HG02840 (cell line): ENCODE measurements at regions not wholly inside any gene's neighbourhood (a gene's known extent, or its start where the extent isn't known, plus 50 kb on each side); places are given as distances from the start of the nearest gene placed in this dataset.

Source experiments
- ATAC-seq: cut with Tn5 transposase; IDR thresholded peaks from one replicate; pipeline ENCODE4 v1.9.1; 2021; ENCODE audit warnings: mild to moderate bottlenecking, moderate library complexity, moderate number of reproducible peaks; ENCODE audit not compliant: unreplicated experiment, low FRiP score

DNA sequence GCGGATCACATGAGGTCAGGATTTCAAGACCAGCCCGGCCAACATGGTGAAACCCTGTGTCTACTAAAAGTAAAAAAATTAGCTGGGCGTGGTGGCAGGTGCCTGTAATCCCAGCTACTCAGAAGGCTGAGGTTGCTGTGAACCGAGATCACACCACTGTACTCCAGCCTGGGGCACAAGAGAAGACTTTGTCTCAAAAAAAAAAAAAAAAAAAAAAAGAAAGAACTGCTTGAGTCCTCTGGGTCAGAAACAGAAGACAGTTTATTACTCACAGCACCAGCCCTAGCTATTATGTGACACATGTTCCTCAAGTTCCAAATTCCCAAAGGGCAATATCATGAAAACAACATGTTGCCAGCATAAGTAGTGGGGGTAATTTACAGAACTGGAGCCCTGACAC, 1014.1 kb upstream of the RAG2 start:
- ATAC-seq, result no peak

DNA sequence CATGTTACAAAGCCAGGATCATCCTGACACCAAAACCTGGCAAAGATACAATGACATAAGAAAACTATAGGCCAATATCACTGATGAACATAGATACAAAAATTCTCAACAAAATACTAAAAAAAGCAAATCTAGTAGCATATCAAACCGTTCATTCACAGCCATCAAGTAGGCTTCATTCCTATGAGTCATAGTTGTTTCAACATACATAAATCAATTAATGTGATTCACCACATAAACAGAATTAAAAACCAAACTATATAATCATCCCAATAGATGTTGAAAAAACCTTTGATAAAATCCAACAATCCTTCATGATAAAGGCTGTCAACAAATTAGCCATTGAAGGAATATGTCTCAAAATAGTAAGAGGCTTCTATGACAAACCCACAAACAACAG, 1007.2 kb upstream of the RAG2 start:
- ATAC-seq, result no peak

DNA sequence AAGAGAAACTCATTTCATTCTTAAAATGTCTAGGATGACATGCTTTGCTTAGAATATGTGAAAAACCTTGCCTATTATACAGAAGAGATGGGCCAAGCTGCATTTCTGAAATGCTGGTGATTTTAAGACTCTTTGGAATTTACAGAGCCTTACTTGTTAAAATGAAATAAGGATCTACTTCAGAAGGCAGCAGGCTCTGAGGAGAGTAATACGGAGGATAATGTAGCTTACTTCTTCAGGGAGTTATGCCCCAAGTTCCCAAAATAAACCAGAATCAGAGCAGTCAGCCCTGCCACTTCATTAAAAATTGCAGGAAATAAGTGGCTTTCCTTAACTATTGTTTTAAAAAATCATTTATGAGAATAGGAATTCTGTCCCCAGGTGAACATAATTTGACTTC, 1000.3 kb upstream of the RAG2 start:
- ATAC-seq, result no peak

DNA sequence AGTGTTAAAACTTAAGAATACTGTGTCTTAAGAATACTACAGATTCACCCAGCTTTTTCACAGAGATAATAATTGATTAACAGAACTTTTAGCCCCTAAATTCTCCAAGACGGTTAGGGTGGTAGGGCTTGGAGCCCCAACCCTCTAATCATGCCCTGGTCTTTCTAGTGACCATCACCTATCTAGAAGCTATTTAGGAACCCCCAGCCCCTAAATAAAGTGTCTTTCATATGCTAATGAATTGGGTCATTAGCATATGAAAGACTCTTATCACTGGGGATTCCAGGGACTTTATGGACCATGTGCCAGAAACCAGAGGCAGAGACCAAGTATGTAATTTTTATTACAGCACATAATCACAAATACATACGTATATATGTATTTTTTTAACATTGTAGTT, 999.7 kb upstream of the RAG2 start:
- ATAC-seq, result no peak

DNA sequence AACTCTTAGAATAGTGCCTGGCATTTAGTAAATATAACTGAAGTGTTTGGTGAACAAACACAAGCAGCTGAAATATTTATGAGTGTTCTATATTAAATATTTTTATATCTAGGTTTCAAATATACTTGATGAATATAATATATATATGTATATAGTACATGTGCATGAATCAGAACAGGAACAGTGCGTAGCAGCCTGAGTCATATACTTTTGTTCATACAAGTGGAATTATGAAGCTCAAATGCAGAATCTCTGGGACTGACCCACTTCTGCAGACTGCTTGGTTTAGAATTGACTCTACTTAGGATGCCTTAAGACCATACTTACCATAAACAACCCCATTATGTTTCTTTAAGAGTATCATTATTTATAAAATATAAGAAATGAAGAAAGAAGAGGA, 997.8 kb upstream of the RAG2 start:
- no peak for ATAC-seq

DNA sequence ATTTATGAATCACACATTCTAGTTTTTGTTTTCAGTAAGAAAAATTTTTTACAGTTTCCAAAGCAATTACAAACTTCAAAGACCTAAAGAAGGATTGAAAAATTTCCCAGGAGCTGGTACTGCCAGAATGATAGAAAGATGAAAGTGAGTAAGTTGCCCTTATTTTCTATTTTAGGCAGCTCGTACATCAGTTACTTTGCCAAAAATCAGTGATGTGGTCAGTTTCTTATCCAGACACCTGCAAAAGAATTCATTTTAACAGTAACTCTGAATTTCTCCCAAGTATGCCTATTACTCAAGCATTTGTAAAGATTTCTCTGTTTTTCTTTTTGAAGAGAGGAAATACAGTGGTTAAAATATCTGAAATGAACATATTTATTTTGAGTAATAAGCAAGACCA, 976.3 kb upstream of the RAG2 start:
- ATAC-seq, result no peak

DNA sequence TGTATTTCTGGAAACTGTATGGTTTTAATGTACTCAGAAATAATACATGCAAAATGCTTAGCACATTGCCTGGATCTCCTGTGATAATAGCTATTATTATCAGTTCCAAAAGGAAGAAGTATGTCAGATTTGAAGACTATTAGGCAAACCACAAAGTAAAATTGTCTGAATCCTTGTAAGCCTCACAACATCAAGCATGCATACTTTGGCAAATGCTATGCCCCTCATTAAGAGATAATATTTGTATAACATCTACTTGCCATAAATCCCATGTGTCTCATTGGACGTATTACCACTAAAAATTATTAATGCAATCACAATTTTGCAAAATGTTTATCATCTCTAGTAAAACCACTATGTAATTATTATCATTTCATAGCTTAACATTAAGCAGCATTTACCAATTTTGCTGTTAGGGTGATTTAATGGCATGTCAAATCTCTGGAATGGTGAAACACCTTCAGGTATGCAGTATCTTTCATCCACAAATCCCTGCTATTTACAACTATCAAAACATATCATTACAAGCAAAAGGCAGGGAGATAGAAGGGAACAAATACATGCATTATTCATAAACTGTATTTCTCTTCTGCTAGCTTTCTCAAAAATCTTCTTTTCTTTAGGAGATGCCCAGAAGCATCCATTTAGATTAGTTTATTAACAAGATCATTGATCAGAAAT, 974.6 kb upstream of the RAG2 start:
- no peak for ATAC-seq

DNA sequence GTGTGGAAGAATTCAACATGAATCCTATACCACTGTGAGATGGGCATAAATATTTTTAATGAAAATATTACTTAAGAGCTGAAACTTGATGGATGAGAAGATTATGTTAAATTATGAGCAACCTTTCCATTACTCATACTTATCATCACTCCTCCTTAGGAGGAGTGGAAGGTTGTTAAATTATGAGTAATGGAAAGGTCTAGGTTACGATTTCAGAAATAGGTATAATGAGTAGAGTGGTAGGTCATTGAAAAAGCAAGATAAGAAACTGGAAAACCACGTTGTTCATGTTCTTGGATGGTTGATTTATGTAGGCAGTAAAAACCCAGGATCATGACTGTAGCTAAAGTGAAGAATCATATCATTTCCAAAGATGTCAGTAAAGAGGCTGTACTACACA, 973.2 kb upstream of the RAG2 start:
- ATAC-seq, result no peak

DNA sequence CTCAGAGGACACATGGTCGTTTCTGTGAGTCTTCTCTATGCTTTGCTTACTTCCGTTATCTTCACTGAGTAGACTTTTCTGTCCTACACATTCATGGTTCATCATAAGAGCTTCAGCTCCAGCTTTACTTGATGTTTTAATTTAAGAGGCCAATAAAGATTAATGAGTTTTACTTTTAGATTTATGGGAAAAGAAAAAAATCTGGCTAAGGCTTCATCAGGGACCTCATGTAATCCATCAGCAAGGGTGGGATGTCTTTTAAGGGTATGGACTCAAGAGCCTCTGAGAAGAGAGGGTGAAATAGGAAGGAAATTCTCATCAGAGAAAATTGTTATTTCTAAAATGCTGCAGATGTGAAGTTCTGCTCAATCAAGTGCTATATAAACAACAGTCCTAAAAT, 963.0 kb upstream of the RAG2 start:
- ATAC-seq, result no peak

DNA sequence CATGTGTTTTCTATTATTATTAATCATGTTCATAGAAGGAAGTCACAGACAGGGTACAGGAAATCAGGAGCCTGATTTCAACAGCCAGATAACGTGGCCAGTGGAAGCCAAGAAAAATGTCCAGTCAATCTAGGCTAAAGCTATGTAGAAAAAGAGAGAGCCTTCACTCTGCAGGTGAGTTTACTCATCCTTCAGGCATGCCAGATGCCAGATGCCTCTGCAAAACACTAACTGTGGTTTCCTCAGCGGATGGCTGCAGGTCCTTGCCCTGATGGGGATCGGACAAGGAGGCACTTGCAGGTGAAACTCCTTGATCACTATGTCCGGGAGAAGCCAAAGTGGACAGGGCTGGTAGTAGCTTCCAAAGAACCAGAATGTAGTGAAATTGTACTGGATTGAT, 962.3 kb upstream of the RAG2 start:
- ATAC-seq, result no peak

DNA sequence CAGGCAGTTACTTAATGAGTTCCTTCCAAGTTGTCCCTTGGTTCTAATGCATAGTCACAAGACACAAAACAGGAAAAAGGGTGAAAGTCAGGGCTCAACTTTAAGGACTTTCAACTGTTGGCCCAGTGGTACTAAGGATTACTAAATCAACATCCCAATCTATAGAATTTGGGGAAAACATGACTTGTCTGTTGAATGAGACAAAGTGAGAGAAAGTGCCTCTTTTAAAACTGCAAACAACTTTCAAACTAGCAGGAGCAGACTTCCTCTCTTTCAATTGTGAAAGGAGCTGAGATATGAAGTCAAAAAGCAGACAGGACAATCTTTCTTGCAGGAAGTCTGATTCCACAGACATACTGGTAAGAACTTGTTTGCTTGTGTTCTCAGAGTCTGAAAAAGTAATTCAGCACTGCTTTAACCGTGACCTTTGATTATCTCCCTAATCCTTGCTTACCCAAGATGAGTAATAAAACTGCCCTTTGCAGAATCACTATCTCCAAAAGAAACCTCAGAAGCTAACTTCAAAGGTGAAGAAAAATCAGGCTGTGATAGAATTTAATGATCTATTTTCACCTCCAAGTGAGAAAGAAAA, 960.7 kb upstream of the RAG2 start:
- ATAC-seq, result no peak

DNA sequence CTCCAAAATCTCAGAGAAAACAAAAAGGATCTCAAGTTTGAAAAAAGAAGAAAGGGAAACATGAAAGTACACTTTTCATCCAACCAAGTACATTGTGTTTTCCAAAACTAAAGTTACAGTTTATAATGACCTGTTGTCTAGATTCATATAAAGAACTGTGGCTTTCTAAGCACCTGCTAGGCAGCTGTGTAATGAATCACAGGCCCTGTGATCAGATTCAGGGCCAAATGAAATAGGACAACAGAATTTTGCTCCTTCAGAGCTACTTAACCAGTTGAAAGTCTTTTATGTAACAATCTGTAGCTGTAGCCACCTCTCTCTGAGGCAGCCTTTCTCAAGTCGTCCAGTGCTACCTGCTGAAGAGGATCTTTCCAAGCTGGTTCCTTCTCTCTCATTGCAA, 960.0 kb upstream of the RAG2 start:
- no peak for ATAC-seq

DNA sequence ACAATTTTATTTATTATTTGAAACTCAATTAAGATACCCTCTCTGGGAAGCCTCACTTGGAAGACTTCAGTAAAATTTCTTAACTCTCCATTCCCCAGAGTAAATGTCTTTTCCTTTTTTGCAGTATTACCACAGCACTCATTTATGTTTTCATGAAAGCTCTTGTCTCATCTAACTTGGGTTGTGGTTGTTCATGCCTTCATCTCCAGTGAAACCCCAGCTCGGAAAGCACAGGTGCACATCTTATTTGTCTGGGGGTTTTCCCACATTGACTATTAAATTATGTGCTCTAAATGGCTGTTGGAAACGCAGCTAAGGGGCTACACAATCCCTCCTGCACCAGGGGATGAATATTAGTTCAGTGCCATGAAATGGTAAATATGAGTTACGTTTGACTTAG, 954.2 kb upstream of the RAG2 start:
- ATAC-seq, result no peak

DNA sequence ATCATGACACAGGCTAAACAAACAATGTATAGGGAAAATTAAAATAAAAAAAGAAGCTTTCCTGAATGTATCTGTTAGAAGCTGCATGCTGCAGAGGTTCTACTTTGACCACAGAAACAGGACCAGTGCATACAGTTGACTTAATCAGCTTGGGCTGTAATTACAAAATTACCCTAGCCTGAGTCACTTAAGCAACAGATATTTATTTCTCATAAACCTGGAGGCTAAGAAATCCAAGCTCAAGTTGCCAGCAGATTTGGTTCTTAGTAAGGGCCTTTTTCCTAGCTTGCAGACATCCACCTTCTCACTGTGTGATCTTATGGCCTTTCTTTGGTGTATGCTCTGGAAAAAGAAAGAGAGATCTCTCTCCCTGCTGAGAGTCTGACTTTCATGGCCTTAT, 946.5 kb upstream of the RAG2 start:
- ATAC-seq, result no peak

DNA sequence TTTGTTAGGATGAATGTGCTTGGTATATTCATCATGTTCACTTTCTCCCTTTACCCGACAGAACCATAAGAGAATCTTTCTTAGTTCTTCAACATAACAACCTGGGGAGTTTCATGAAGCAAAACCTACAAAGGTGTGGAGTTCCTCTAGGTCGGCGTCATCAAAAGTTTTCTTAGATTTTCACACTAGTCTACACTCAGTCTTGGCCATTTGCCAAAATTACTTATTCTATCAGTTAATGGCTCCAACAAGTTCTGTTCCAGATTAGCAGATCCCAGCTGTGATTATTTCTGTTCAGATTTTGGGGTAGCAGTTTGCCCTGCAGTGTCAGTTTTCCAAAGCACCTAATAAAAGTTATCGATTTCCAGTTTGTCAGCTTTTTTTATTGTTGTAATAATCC, 935.8 kb upstream of the RAG2 start:
- no peak for ATAC-seq

DNA sequence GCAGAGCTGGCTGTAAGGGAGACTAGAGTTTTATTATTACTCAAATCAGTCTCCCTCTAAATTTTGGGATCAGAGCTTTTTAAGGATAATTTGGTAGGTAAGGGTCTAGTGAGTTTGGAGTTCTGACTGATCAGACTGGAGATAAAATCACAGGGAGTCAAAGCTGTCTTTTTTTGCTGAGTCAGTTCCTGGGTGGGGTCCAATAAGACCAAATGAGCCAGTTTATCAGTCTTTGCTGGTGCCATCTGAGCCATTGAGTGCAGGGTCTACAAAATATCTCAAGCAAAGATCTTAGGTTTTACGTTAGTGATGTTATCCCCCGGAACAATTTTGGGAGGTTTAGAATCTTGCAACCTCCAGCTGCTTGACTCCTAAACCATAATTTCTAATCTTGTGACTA, 935.1 kb upstream of the RAG2 start:
- ATAC-seq, result no peak

DNA sequence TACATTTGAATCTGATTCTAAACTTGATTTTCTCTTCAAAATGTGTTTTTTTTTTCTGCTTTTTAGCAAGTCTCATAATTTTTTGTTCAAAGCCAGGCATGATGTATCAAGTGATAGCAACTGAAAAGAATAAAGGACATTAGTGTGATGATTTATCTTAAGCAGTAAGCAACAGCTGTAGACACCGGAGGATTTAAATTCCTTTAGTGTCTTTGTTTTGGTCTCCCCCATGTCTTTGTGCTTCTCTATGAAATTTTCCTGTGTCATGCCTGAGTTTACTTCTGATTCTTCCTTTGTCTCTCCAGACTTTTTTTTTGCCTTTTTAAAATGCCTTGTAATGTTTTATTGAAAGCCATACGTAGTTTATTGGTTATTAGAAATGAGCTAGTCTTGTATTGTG, 934.2 kb upstream of the RAG2 start:
- no peak for ATAC-seq

DNA sequence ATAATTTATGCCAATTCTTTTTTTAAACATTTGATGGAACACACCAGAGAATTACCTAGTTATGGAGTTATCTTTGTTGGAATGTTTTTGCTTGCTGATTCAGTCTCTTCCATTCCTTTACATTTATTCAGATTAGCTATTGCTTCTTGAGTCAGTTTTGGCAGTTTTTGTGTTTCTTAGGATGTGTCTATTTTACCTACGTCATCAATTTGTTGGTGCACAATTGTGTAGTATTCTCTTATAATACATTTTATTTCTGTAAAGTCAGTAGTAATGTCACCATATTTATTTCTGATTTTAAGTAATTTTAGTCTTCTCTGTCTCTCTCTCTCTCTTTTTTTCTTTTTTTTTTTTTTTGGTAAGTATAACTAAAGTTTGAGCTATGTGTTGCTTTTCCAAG, 929.5 kb upstream of the RAG2 start:
- ATAC-seq, result no peak

DNA sequence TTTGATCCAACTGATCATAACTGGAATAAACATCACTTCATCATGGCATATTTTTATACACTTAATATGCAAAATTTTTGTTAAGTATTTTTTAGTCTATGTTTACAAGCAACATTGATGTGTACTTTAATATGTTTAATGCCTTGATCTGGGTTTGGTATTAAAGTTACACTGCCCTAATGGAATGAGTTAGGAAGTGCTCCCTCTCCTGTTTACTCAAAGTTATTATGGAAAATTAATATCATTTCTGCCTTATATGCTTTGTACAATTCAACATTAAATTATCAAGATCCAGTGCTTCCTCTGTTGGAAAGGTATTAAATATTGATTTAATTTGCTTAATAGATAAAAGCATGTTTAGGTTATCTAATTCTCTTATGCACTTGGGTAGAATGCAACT, 927.3 kb upstream of the RAG2 start:
- no peak for ATAC-seq

DNA sequence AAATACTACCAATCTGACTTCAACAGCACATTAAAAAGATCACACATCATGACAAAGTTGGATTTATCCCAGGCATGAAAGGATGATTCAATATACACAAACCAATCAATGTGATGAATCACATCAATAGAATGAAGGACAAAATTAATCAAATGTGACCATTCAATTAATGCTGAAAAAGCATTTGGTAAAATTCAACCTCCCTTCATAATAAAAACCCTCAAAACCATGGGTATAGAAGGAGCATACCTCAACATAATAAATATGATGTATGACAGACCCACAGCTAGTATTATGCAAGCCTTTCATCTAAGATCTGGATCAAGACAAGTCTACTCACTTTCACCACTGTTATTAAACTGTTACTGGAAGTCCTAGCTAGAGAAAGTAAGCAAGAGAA, 921.7 kb upstream of the RAG2 start:
- no peak for ATAC-seq

DNA sequence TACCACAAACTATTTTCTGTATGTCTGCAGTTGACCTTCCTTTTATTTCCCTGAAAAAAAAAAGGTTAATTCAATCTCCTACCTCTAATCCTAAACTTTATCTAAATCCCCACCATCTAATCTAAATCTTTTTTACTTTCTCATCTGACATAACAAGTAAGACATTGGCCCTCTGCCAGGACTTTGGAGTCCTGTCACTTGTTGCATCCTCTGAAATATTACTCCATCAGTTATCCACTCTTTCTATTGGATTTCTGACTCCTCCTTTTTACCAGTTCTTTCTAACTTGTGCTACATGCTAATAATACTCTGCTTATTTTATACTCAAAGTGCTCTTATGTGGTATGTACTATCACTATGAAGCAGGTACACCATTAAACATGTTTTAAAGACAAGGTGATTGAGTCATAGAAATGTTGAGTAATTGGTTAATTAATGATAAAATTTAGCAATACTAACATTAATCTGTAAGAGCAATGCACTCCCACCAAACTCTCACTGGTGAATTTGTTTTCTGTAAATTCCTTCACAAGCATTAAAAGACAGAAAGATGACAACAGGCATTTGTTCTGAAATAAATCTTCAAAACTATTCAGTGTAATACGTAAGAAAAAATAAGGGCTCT, 914.2 kb upstream of the RAG2 start:
- ATAC-seq, result no peak

DNA sequence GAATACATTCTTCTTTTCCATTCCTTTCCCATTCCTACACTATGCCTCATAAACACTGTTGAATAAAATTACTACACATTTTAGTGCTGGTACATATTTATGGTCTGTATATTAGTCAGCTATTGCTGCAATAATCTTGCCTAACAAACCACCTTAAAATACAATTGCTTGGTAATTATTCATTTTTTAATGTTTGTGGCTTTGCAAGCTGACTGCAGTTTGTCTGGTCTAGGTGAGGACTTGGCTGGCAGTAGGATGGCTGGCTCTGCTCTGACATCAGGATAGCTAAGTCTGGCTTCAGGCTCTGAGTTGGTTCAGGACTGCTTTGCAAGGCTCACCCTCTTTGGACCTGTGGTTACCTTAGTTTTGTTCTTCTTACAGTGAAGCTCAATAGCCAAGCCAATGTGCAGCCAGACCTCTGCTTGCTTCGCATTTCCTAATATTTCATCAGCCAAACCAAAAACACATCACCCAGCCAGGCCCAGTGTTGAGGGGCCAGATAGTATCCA, 913.4 kb upstream of the RAG2 start:
- no peak for ATAC-seq
